ENCODE measurements at regions not wholly inside any gene's neighbourhood (a gene's known extent, or its start where the extent isn't known, plus 50 kb on each side); places are given as distances from the start of the nearest gene placed in this dataset.
A peak's percentile ranks its signal among the peaks of the same experiment; 100 is the strongest.

DNA sequence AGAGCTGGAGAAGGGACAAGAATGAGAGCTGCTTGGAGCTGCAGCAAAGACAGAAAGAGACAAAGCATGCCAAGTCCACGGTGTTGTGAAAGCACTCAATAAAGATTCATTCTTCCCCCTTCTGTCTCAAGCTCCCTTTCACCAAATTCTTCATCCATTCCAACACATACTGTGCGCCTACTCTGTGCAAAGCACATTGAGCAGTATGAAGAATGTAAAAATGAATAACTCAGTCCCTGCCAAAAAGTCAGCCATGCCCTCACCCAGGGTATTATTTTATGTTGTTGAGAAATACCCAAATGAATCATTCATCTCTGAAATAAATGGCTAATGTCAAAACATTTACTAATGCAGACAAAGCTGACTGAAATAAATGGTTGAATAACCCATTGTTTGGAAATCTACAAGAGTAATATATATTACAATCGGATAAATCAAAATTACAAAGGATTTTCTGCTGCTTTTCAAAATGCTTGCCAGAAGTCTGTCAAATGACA lies 282.9 kb upstream of the IRX5 start:
- Histone ChIP-seq H3K27me3 (ENCODE audit: control insufficient read depth, insufficient read depth, low read length) (no peaks in the 10 kb centered on the region; the same call in 1 of the 2 replicates), H3K36me3 (ENCODE audit: control insufficient read depth, insufficient read depth, low read length) (no peaks in the 10 kb centered on the region), H3K4me3 (ENCODE audit: low read depth, low read length) (no peak overlapping the region)
- CTCF ChIA-PET = no interaction called here
- TF ChIP-seq, protein P1, sequence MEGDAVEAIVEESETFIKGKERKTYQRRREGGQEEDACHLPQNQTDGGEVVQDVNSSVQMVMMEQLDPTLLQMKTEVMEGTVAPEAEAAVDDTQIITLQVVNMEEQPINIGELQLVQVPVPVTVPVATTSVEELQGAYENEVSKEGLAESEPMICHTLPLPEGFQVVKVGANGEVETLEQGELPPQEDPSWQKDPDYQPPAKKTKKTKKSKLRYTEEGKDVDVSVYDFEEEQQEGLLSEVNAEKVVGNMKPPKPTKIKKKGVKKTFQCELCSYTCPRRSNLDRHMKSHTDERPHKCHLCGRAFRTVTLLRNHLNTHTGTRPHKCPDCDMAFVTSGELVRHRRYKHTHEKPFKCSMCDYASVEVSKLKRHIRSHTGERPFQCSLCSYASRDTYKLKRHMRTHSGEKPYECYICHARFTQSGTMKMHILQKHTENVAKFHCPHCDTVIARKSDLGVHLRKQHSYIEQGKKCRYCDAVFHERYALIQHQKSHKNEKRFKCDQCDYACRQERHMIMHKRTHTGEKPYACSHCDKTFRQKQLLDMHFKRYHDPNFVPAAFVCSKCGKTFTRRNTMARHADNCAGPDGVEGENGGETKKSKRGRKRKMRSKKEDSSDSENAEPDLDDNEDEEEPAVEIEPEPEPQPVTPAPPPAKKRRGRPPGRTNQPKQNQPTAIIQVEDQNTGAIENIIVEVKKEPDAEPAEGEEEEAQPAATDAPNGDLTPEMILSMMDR (IDR thresholded peaks at IDR 0.05; ENCODE audit: insufficient read depth, low read depth, low read length) = no peak
- DNase-seq (ENCODE audit: low read depth) = no peak
- POLR2A ChIA-PET = no interaction called here

DNA sequence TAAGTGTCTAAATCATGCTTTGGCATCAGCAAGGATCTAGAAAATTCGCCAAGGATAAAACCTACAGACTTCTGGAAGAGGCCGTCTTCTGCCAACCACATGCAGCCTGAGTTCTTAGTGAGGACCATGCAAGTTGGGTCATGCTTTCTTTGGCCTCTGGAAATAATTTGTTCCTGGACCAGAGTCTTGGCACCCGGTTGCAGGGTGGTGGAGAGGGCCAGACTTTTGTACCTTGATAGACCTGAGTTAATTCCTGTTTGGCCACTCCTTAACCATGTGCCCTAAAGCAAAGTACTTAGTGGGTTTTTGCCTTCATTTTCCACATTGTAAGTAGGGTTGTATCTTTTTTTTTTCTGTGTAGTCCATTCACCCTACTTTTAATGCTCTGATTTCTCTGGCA lies 283.4 kb upstream of the IRX5 start:
- CTCF ChIA-PET = no interaction called here
- TF ChIP-seq, protein P1 (IDR thresholded peaks at IDR 0.05; ENCODE audit: insufficient read depth, low read depth, low read length) = no peak

DNA sequence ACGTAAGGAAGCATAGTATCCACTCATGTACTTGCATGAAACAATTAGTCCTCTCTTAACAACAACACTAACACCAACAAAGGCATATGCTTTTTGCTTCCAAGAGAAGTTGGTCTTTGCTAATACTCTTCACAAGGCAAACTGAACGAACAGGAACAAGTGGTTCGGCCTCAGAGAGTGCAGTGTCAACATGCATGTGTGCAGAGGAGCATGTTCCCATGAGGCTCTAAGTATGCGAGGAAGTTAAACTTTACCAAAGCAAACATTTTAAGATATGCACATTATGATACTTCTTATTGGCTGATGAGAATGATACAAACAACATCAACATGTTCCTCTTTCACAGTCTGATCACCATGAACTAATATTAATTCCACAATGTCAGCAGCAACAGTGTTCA lies 285.3 kb upstream of the IRX5 start:
- TF ChIP-seq, protein P1 (IDR thresholded peaks at IDR 0.05; ENCODE audit: insufficient read depth, low read depth, low read length) = no peak
- ChIA-PET POLR2A (no interaction called here), CTCF (interaction anchor here (1.3 kb wide), 1 partner anchor 11 kb away, joined by 3 read pairs; no protein-coding TSS in a partner anchor)
- H3K4me3 ChIP-seq (ENCODE audit: low read depth, low read length) = no peak overlapping the region
- H3K27me3 ChIP-seq (ENCODE audit: control insufficient read depth, insufficient read depth, low read length) = no peaks in the 10 kb centered on the region; the same call in 1 of the 2 replicates
- no peak for DNase-seq (ENCODE audit: low read depth)
- H3K36me3 ChIP-seq (ENCODE audit: control insufficient read depth, insufficient read depth, low read length) = no peaks in the 10 kb centered on the region

More for the DNA sequence above, 283.4 kb upstream of the IRX5 start:
- POLR2A ChIA-PET = no interaction called here
- no peaks in the 10 kb centered on the region for H3K36me3 ChIP-seq (ENCODE audit: control insufficient read depth, insufficient read depth, low read length)
- no peak overlapping the region for H3K4me3 ChIP-seq (ENCODE audit: low read depth, low read length)
- H3K27me3 ChIP-seq (ENCODE audit: control insufficient read depth, insufficient read depth, low read length) = no peaks in the 10 kb centered on the region; the same call in 1 of the 2 replicates
- DNase-seq (ENCODE audit: low read depth) = no peak

DNA sequence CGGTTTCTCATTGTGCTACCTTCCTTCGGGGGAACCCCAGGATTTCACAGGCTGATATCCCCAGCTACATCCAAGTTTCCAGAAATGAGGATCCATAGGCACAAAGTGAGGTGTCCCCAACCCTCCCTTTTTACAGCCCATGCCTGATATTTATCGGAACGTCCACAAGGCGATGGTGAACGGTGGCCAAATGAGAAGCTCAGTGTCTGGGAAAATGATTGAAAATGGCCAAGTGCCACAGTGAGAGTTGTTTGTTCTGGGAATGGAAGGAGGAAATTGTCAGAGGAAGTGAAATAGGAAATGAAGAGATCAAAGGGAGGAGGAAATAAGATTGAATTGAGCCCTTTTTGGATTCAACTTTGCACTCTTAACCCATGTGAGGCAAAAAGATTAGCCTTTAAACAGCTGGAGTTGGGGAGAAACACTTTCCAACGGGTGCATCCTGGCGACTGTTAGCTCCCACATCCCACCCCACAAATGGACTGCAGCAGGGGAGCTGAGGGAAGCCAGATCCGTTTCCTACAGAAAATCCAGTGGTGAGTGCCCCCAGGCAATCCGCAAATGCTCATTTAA lies 294.4 kb upstream of the IRX5 start:
- TF ChIP-seq, protein P1 (IDR thresholded peaks at IDR 0.05; ENCODE audit: insufficient read depth, low read depth, low read length) = no peak
- ChIA-PET POLR2A (no interaction called here), CTCF (no interaction called here)
- no peak overlapping the region for H3K4me3 ChIP-seq (ENCODE audit: low read depth, low read length)
- no peaks in the 10 kb centered on the region for H3K36me3 ChIP-seq (ENCODE audit: control insufficient read depth, insufficient read depth, low read length)
- no peak for DNase-seq (ENCODE audit: low read depth)
- H3K27me3 ChIP-seq (ENCODE audit: control insufficient read depth, insufficient read depth, low read length) = no peaks in the 10 kb centered on the region

DNA sequence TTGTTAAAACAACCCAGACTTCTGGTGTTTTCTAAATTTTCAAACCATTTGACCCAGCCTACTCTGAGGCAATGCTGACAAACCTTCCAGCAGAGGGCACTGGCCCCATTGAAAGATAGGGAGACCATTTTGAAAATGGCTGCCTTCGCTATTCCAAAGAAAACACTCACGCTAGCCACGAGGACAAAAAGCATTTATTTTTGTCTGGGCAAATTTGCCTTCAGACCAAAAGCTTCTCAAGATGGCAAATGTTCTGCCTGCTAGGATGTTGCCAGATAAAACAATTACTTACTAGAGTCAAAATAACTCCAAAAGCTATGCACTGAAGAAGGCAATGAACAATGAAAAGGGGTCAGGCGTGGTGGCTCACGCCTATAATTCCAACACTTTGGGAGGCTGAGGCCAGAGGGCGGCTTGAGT lies 296.7 kb upstream of the IRX5 start:
- POLR2A ChIA-PET = interaction anchor here (0.6 kb wide), 1 partner anchor 23 kb away, joined by 3 read pairs; no protein-coding TSS in a partner anchor
- Histone ChIP-seq H3K27me3 (ENCODE audit: control insufficient read depth, insufficient read depth, low read length) (no peaks in the 10 kb centered on the region), H3K4me3 (ENCODE audit: low read depth, low read length) (no peak overlapping the region), H3K36me3 (ENCODE audit: control insufficient read depth, insufficient read depth, low read length) (no peaks in the 10 kb centered on the region)
- TF ChIP-seq, protein P1 (IDR thresholded peaks at IDR 0.05; ENCODE audit: insufficient read depth, low read depth, low read length) = peak; percentile 46
- no peak for DNase-seq (ENCODE audit: low read depth)
- CTCF ChIA-PET = interaction anchor here (0.5 to 1.5 kb wide), 6 partner anchors 10 to 588 kb away, joined by 3 to 4 read pairs (median 4); no protein-coding TSS in a partner anchor

All from BJ (cell line).